ENCODE measurements at regions not wholly inside any gene's neighbourhood (a gene's known extent, or its start where the extent isn't known, plus 50 kb on each side); places are given as distances from the start of the nearest gene placed in this dataset.

DNA sequence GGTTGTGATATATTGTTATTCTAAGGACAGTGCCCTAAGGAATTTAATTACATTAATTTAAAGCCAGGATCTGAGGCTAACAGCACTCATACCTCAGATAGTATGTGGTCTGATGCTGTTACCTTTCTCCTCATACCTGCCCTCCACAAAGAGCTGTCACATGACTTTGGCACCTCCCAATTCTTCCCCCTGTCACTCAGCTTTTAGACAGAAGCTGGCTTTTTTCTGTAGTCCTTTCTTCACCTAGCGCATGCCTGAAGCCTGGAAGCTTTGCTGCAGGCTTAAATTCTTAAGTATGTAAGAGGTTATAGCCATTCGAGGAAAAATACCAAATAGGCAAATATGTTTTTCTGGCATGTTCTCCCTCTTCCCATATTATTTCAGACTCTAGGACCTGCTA, 61.0 kb upstream of the ADAMTS19 start:
- TF ChIP-seq CTCF (conservative IDR thresholded peaks at IDR 0.05; ENCODE audit: low read depth, low read length) (no peak), EZH2phosphoT487 (IDR thresholded peaks at IDR 0.05; ENCODE audit: borderline replicate concordance, low read length) (no peak)
